ENCODE measurements at regions not wholly inside any gene's neighbourhood (a gene's known extent, or its start where the extent isn't known, plus 50 kb on each side); places are given as distances from the start of the nearest gene placed in this dataset.

DNA sequence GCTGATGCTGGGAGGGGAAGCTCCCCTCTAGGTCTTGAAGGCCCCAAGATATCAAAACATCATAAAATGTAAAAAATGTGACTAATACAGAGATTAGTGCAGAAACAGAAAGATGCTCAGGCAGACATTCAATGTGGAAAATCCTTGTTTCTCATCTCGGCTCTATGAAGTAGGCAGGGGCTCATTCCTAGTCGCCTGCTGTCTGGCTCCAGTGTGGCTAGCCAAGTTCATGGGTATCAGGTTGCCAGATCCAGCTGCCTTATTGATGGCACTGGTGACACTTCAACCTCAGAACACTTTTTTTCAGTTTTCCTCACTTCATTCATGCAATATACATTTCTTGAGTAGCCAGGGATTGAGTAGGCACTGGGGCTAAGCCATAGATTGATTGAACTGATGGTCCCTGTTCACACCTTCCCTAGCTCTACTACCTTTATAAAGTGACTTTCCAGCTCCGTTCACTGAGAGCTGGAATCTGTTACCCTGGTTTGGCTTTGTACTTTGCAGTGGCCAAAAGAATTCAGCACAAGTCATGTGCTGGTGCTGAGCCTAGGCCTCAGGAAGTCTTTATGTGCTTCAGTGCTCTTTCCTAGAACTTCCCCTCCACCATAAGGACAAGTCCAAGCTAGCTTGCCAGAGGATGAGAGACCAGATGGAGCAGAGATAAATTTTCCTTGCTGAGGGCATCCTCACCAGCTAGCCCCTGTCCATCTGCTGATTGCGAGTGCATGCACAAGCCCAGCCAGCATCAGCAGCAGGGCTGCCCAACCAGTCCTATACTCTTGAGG lies 373.6 kb upstream of the ST6GAL2 start:
- peaks cover 23% of the 10 kb centered on the region for H3K4me1 Mint-ChIP-seq (ENCODE audit: low read depth)
- H3K27ac Mint-ChIP-seq (ENCODE audit: unreplicated experiment) = peak overlapping the region; percentile 7
- TF ChIP-seq, protein P1, sequence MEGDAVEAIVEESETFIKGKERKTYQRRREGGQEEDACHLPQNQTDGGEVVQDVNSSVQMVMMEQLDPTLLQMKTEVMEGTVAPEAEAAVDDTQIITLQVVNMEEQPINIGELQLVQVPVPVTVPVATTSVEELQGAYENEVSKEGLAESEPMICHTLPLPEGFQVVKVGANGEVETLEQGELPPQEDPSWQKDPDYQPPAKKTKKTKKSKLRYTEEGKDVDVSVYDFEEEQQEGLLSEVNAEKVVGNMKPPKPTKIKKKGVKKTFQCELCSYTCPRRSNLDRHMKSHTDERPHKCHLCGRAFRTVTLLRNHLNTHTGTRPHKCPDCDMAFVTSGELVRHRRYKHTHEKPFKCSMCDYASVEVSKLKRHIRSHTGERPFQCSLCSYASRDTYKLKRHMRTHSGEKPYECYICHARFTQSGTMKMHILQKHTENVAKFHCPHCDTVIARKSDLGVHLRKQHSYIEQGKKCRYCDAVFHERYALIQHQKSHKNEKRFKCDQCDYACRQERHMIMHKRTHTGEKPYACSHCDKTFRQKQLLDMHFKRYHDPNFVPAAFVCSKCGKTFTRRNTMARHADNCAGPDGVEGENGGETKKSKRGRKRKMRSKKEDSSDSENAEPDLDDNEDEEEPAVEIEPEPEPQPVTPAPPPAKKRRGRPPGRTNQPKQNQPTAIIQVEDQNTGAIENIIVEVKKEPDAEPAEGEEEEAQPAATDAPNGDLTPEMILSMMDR (IDR thresholded peaks at IDR 0.05) = no peak
- H3K27me3 Mint-ChIP-seq (ENCODE audit: low read depth) = no peaks in the 10 kb centered on the region
- no peak for DNase-seq (ENCODE audit: low spot score)
- H3K9me3 Mint-ChIP-seq (ENCODE audit: low read depth) = no peaks in the 10 kb centered on the region
- H3K4me3 Mint-ChIP-seq (ENCODE audit: unreplicated experiment) = no peak overlapping the region
- H3K36me3 Mint-ChIP-seq (ENCODE audit: low read depth) = peaks cover 2% of the 10 kb centered on the region

DNA sequence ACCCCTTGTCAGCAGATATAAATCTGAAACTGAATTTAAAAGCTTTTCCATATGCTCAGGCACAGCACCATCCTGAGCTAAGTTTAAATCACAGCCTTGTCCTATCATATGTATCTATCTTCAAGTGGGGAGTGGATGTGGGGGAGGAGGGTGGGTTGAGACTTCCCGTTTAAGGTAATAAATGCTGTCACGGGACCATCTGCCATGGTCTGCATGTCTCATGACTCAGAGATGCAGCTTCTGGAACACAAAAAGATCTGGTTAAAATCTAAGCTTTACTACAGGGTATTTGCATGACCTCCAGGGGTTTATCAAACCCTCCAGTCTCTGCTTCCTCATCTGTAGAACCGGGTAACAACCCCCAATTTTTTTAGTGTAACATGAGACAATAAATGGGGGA lies 377.7 kb upstream of the ST6GAL2 start:
- no peaks in the 10 kb centered on the region for H3K27me3 Mint-ChIP-seq (ENCODE audit: low read depth)
- peaks cover 9% of the 10 kb centered on the region for H3K4me1 Mint-ChIP-seq (ENCODE audit: low read depth)
- no peak for DNase-seq (ENCODE audit: low spot score)
- no peaks in the 10 kb centered on the region for H3K36me3 Mint-ChIP-seq (ENCODE audit: low read depth)
- no peak overlapping the region for H3K27ac Mint-ChIP-seq (ENCODE audit: unreplicated experiment)
- H3K9me3 Mint-ChIP-seq (ENCODE audit: low read depth) = no peaks in the 10 kb centered on the region
- H3K4me3 Mint-ChIP-seq (ENCODE audit: unreplicated experiment) = no peak overlapping the region
- TF ChIP-seq, protein P1 (IDR thresholded peaks at IDR 0.05) = no peak

- DNase-seq (ENCODE audit: low spot score) = no peak
- TF ChIP-seq, protein P1 (IDR thresholded peaks at IDR 0.05) = no peak
- H3K27me3 Mint-ChIP-seq (ENCODE audit: low read depth) = peaks cover 1% of the 10 kb centered on the region
- no peak overlapping the region for H3K4me3 Mint-ChIP-seq (ENCODE audit: unreplicated experiment)
- H3K27ac Mint-ChIP-seq (ENCODE audit: unreplicated experiment) = no peak overlapping the region
- peaks cover 4% of the 10 kb centered on the region for H3K4me1 Mint-ChIP-seq (ENCODE audit: low read depth)
- H3K36me3 Mint-ChIP-seq (ENCODE audit: low read depth) = peaks cover 1% of the 10 kb centered on the region
- no peaks in the 10 kb centered on the region for H3K9me3 Mint-ChIP-seq (ENCODE audit: low read depth)
Observed at GRCh38 chr2:107264184-107264583, 378.2 kb upstream of the ST6GAL2 start.

DNA sequence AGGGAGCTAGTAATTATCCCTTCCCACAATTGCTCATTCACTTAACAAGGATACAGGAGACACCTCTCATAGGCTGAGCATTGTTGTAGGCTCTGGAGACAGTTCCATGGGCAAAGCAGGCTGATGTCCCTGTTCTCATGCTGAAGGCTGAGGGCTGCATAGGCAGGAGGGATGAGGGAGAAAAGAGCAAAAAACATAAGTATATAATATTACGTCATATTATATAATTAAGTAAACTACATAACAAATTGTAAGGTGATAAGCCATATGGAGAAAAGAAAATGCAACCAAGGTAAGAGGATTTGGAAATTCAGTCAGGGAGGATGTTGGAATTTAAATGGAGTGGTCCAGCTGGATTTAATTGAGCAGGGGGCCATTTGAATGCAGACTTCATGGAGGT lies 380.6 kb upstream of the ST6GAL2 start:
- H3K9me3 Mint-ChIP-seq (ENCODE audit: low read depth) = peaks cover 5% of the 10 kb centered on the region
- no peak overlapping the region for H3K4me3 Mint-ChIP-seq (ENCODE audit: unreplicated experiment)
- peaks cover 1% of the 10 kb centered on the region for H3K27me3 Mint-ChIP-seq (ENCODE audit: low read depth)
- H3K27ac Mint-ChIP-seq (ENCODE audit: unreplicated experiment) = no peak overlapping the region
- DNase-seq (ENCODE audit: low spot score) = no peak
- TF ChIP-seq, protein P1 (IDR thresholded peaks at IDR 0.05) = no peak
- no peaks in the 10 kb centered on the region for H3K4me1 Mint-ChIP-seq (ENCODE audit: low read depth)
- peaks cover 4% of the 10 kb centered on the region for H3K36me3 Mint-ChIP-seq (ENCODE audit: low read depth)

GRCh38 chr2:107267086-107267485 lies 381.1 kb upstream of the ST6GAL2 start:
- Mint-ChIP-seq H3K9me3 (ENCODE audit: low read depth) (peaks cover 7% of the 10 kb centered on the region), H3K4me1 (ENCODE audit: low read depth) (no peaks in the 10 kb centered on the region), H3K4me3 (ENCODE audit: unreplicated experiment) (no peak overlapping the region), H3K27ac (ENCODE audit: unreplicated experiment) (no peak overlapping the region), H3K27me3 (ENCODE audit: low read depth) (peaks cover 1% of the 10 kb centered on the region), H3K36me3 (ENCODE audit: low read depth) (peaks cover 4% of the 10 kb centered on the region)
- no peak for DNase-seq (ENCODE audit: low spot score)
- TF ChIP-seq, protein P1 (IDR thresholded peaks at IDR 0.05) = no peak
